HEK293 (cell line): ENCODE measurements at regions not wholly inside any gene's neighbourhood (a gene's known extent, or its start where the extent isn't known, plus 50 kb on each side); places are given as distances from the start of the nearest gene placed in this dataset.

Experiments
- FEZF1 ChIP-seq: fragments of 450-650 bp; formaldehyde crosslinking; IDR thresholded peaks from 2 replicates; pipeline ENCODE4 v1.5.1; 2016; ENCODE audit warnings: missing biosample characterization, missing genetic modification characterization
- GLIS1 ChIP-seq: fragments of 450-650 bp; formaldehyde crosslinking; IDR thresholded peaks from 2 replicates; pipeline ENCODE4 v1.5.1; 2016; ENCODE audit warnings: missing biosample characterization, missing genetic modification characterization
- KLF8 ChIP-seq: fragments of 450-650 bp; formaldehyde crosslinking; IDR thresholded peaks from 2 replicates; pipeline ENCODE4 v1.5.1; 2016; ENCODE audit warnings: missing biosample characterization, missing genetic modification characterization
- SCRT1 ChIP-seq: fragments of 450-650 bp; formaldehyde crosslinking; IDR thresholded peaks from 2 replicates; pipeline ENCODE4 v1.5.1; 2016; ENCODE audit warnings: missing biosample characterization, missing genetic modification characterization, borderline replicate concordance
- SP3 ChIP-seq: fragments of 450-650 bp; formaldehyde crosslinking; IDR thresholded peaks from 2 replicates; pipeline ENCODE4 v1.5.1; 2016; ENCODE audit warnings: missing biosample characterization, missing genetic modification characterization
- TCF7L2 ChIP-seq: IDR thresholded peaks from 2 replicates; pipeline ENCODE4 v1.6.1; 2011; ENCODE audit warnings: low read depth, mild to moderate bottlenecking, inconsistent platforms, low read length, moderate library complexity, borderline replicate concordance
- WT1 ChIP-seq: fragments of 450-650 bp; formaldehyde crosslinking; IDR thresholded peaks from 2 replicates; pipeline ENCODE4 v1.5.1; 2016; ENCODE audit warnings: missing biosample characterization, missing genetic modification characterization
- ZBTB17 ChIP-seq: fragments of 450-650 bp; formaldehyde crosslinking; IDR thresholded peaks from 2 replicates; pipeline ENCODE4 v1.5.1; 2016; ENCODE audit warnings: missing biosample characterization, missing genetic modification characterization
- ZNF121 ChIP-seq: fragments of 450-650 bp; formaldehyde crosslinking; IDR thresholded peaks from 2 replicates; pipeline ENCODE4 v1.5.1; 2016; ENCODE audit warnings: missing biosample characterization, missing genetic modification characterization
- ZNF133 ChIP-seq: fragments of 450-650 bp; formaldehyde crosslinking; IDR thresholded peaks from 2 replicates; pipeline ENCODE4 v1.5.1; 2016; ENCODE audit warnings: missing biosample characterization, missing genetic modification characterization
- ZNF140 ChIP-seq: fragments of 450-650 bp; formaldehyde crosslinking; IDR thresholded peaks from 2 replicates; pipeline ENCODE4 v1.5.1; 2016; ENCODE audit warnings: missing biosample characterization, missing genetic modification characterization
- ZNF239 ChIP-seq: fragments of 450-650 bp; formaldehyde crosslinking; IDR thresholded peaks from 2 replicates; pipeline ENCODE4 v1.5.1; 2016; ENCODE audit warnings: missing biosample characterization, missing genetic modification characterization
- ZNF335 ChIP-seq: fragments of 450-650 bp; formaldehyde crosslinking; conservative IDR thresholded peaks from 2 replicates; pipeline ENCODE4 v1.5.1; 2016; ENCODE audit warnings: missing biosample characterization, missing genetic modification characterization
- ZNF501 ChIP-seq: fragments of 450-650 bp; formaldehyde crosslinking; IDR thresholded peaks from 2 replicates; pipeline ENCODE4 v1.5.1; 2016; ENCODE audit warnings: missing biosample characterization, missing genetic modification characterization
- ZNF624 ChIP-seq: fragments of 450-650 bp; formaldehyde crosslinking; IDR thresholded peaks from 2 replicates; pipeline ENCODE4 v1.5.1; 2017; ENCODE audit warnings: missing biosample characterization, missing genetic modification characterization
- ZNF658 ChIP-seq: fragments of 450-650 bp; formaldehyde crosslinking; IDR thresholded peaks from 2 replicates; pipeline ENCODE4; 2016; ENCODE audit warnings: missing biosample characterization, missing genetic modification characterization
- ZNF660 ChIP-seq: fragments of 450-650 bp; IDR thresholded peaks from 2 replicates; pipeline ENCODE4 v1.5.1; 2018; ENCODE audit warnings: missing biosample characterization, mild to moderate bottlenecking, missing genetic modification characterization
- ZNF747 ChIP-seq: fragments of 450-650 bp; formaldehyde crosslinking; IDR thresholded peaks from 2 replicates; pipeline ENCODE4 v1.5.1; 2016; ENCODE audit warnings: missing biosample characterization, missing genetic modification characterization
- ZSCAN30 ChIP-seq: fragments of 450-650 bp; IDR thresholded peaks from 2 replicates; pipeline ENCODE4 v1.5.1; 2018; ENCODE audit warnings: missing biosample characterization, mild to moderate bottlenecking, missing genetic modification characterization, moderate library complexity
- TF ChIP-seq, protein P1 (sequence below): sonication (generic); formaldehyde crosslinking; IDR thresholded peaks from 2 replicates; pipeline ENCODE4 v1.8.1; 2022; ENCODE audit warnings: mild to moderate bottlenecking, moderate library complexity, missing genetic modification reagents
- TF ChIP-seq, protein P2 (sequence below): fragments of 450-650 bp; formaldehyde crosslinking; IDR thresholded peaks from 2 replicates; pipeline ENCODE4 v1.5.1; 2016; ENCODE audit warnings: missing biosample characterization, missing genetic modification characterization
- TF ChIP-seq, protein P3 (sequence below): fragments of 450-650 bp; formaldehyde crosslinking; IDR thresholded peaks from 2 replicates; pipeline ENCODE4 v1.5.1; 2016; ENCODE audit warnings: missing biosample characterization, missing genetic modification characterization
- TF ChIP-seq, protein P4 (sequence below): fragments of 450-650 bp; formaldehyde crosslinking; IDR thresholded peaks from 2 replicates; pipeline ENCODE4 v1.5.1; 2017; ENCODE audit warnings: missing biosample characterization, missing genetic modification characterization

DNA sequence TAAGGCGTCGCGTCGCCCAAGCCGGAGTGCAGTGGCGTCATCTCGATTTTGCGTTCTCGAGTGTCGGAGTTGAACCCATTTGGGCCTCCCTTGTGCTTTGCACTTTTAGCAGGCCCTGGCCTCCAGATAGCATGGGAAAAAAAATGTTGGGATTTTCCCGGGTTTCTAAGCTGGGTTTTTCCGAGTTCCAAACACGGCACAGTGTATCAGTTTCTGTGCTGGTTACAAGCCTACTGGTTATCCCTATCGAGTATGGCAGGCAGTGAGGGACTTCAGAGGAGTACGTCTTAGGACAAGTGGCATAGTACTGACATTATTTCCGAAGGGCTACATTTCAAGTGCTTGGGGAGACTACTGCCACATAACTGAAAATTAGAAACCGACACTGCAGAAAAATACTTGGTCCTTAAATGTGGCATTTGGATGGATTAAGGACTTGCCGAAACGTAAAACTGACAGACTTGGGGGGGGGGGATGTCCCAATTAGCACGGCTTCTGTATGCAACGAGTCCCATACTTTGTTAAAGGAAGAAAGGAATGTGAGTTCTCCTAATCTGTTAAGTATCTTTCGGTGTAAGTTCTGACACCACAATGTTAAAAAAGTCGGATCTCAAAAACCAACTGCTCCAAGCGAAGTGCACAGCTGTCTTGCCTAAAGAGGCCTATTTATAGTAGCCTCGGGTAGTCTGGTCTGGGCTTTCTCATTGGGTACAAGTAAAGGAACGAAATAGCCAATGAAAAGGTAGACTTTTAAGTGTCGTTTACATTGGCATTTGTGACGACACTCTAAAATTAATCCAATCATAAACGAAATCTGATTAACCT lies 70.2 kb downstream of the HFE start (continued):
- TF ChIP-seq WT1 (no peak), ZNF239 (no peak), SP3 (tag by site-specific recombination) (0 out of 2 replicates have a peak, but pooled peaks have one; percentile 41), ZNF501 (tag by site-specific recombination) (peak; percentile 22; the same call in 1 of the 2 replicates), ZBTB17 (tag by site-specific recombination) (no peak; the same call in 1 of the 2 replicates), ZNF624 (tag by site-specific recombination) (peak; percentile 76), TCF7L2 (0 out of 2 replicates have a peak, but pooled peaks have one; percentile 23), ZSCAN30 (tag by site-specific recombination) (peak; percentile 37; the same call in 1 of the 2 replicates), ZNF121 (tag by site-specific recombination) (no peak), ZNF140 (tag by site-specific recombination) (no peak), ZNF747 (no peak), ZNF133 (tag by site-specific recombination) (no peak), ZNF658 (tag by site-specific recombination) (no peak), ZNF335 (no peak), GLIS1 (tag by site-specific recombination) (no peak), ZNF660 (no peak; the same call in 1 of the 2 replicates), FEZF1 (no peak; the same call in 1 of the 2 replicates), SCRT1 (tag by site-specific recombination) (no peak), KLF8 (tag by site-specific recombination) (no peak; the same call in 1 of the 2 replicates)
- TF ChIP-seq, protein P1, sequence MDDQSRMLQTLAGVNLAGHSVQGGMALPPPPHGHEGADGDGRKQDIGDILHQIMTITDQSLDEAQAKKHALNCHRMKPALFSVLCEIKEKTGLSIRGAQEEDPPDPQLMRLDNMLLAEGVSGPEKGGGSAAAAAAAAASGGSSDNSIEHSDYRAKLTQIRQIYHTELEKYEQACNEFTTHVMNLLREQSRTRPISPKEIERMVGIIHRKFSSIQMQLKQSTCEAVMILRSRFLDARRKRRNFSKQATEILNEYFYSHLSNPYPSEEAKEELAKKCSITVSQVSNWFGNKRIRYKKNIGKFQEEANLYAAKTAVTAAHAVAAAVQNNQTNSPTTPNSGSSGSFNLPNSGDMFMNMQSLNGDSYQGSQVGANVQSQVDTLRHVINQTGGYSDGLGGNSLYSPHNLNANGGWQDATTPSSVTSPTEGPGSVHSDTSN (CRISPR knock-in tag): no peak
- TF ChIP-seq, protein P2, sequence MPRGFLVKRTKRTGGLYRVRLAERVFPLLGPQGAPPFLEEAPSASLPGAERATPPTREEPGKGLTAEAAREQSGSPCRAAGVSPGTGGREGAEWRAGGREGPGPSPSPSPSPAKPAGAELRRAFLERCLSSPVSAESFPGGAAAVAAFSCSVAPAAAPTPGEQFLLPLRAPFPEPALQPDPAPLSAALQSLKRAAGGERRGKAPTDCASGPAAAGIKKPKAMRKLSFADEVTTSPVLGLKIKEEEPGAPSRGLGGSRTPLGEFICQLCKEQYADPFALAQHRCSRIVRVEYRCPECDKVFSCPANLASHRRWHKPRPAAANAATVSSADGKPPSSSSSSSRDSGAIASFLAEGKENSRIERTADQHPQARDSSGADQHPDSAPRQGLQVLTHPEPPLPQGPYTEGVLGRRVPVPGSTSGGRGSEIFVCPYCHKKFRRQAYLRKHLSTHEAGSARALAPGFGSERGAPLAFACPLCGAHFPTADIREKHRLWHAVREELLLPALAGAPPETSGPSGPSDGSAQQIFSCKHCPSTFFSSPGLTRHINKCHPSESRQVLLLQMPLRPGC (tag by site-specific recombination): no peak
- TF ChIP-seq, protein P3, sequence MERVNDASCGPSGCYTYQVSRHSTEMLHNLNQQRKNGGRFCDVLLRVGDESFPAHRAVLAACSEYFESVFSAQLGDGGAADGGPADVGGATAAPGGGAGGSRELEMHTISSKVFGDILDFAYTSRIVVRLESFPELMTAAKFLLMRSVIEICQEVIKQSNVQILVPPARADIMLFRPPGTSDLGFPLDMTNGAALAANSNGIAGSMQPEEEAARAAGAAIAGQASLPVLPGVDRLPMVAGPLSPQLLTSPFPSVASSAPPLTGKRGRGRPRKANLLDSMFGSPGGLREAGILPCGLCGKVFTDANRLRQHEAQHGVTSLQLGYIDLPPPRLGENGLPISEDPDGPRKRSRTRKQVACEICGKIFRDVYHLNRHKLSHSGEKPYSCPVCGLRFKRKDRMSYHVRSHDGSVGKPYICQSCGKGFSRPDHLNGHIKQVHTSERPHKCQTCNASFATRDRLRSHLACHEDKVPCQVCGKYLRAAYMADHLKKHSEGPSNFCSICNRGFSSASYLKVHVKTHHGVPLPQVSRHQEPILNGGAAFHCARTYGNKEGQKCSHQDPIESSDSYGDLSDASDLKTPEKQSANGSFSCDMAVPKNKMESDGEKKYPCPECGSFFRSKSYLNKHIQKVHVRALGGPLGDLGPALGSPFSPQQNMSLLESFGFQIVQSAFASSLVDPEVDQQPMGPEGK (tag by site-specific recombination): 0 out of 2 replicates have a peak, but pooled peaks have one; percentile 15
- TF ChIP-seq, protein P4, sequence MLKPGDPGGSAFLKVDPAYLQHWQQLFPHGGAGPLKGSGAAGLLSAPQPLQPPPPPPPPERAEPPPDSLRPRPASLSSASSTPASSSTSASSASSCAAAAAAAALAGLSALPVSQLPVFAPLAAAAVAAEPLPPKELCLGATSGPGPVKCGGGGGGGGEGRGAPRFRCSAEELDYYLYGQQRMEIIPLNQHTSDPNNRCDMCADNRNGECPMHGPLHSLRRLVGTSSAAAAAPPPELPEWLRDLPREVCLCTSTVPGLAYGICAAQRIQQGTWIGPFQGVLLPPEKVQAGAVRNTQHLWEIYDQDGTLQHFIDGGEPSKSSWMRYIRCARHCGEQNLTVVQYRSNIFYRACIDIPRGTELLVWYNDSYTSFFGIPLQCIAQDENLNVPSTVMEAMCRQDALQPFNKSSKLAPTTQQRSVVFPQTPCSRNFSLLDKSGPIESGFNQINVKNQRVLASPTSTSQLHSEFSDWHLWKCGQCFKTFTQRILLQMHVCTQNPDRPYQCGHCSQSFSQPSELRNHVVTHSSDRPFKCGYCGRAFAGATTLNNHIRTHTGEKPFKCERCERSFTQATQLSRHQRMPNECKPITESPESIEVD (tag by site-specific recombination): peak; percentile 96
